H1 (cell line): ENCODE measurements at regions not wholly inside any gene's neighbourhood (a gene's known extent, or its start where the extent isn't known, plus 50 kb on each side); places are given as distances from the start of the nearest gene placed in this dataset.

Experiments
- EP300 ChIP-seq, 2 experiments: IDR thresholded peaks; 1 replicate in 1 of 2; 2 replicates in 1 of 2; pipeline ENCODE4 v1.6.1; 2011 to 2012; ENCODE audit warnings: low read depth in 2 of 2, low read length in 2 of 2, mild to moderate bottlenecking in 2 of 2, borderline replicate concordance in 1 of 2, inconsistent platforms in 1 of 2, moderate library complexity in 1 of 2
- GABPA ChIP-seq: IDR thresholded peaks from 2 replicates; pipeline ENCODE4 v1.6.1; 2011; ENCODE audit warnings: mild to moderate bottlenecking, low read length, moderate library complexity, borderline replicate concordance; ENCODE audit not compliant: insufficient read depth
- JUND ChIP-seq: IDR thresholded peaks from 2 replicates; pipeline ENCODE4 v1.6.1; 2011; ENCODE audit warnings: mild to moderate bottlenecking, improper control_type of control experiment, low read length
- POLR2A ChIP-seq, 2 experiments: IDR thresholded peaks; 1 replicate in 1 of 2; 2 replicates in 1 of 2; pipeline ENCODE4 v1.6.1; 2011; ENCODE audit warnings: low read depth in 2 of 2, low read length in 2 of 2, mild to moderate bottlenecking in 2 of 2; ENCODE audit errors: control extremely low read depth in 1 of 2
- SIN3A ChIP-seq, 2 experiments: IDR thresholded peaks in 1 of 2; conservative IDR thresholded peaks in 1 of 2; 2 replicates each; pipeline ENCODE4 v1.6.1; 2011 to 2012; ENCODE audit warnings: low read length in 2 of 2, improper control_type of control experiment in 1 of 2, low read depth in 1 of 2, mild to moderate bottlenecking in 1 of 2
- YY1 ChIP-seq: IDR thresholded peaks from 2 replicates; pipeline ENCODE4 v1.6.1; 2011; ENCODE audit warnings: low read depth, mild to moderate bottlenecking, low read length
- TF ChIP-seq, protein P1 (sequence below), 3 experiments: IDR thresholded peaks; 1 replicate in 2 of 3; 2 replicates in 1 of 3; pipeline versions ENCODE4 v1.5.1 to v1.6.1; 2011; ENCODE audit warnings: low read length in 3 of 3, mild to moderate bottlenecking in 3 of 3, inconsistent platforms in 2 of 3, low read depth in 1 of 3, moderate library complexity in 1 of 3; ENCODE audit not compliant: insufficient read depth in 1 of 3; ENCODE audit errors: control extremely low read depth in 1 of 3

DNA sequence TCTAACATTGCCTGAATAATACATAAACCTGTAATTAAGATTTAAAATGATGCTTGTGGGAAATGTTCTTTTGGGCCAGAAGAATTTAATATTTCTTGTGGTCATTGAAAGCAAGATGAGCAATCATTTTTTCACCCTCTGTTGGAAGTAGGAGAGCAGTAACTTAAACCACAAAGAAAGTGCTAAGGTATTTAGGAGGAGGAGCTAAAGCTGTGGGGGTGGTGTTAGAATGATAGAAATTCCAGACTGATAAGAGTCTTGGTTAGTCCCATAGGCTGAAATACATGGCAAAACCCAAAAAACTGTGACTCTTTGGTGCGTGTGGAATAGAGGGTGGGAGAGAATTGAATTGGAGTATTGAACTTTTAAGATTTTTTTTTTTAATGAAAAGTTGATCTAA lies 247.0 kb downstream of the YTHDC2 start:
- TF ChIP-seq YY1: no peak
- TF ChIP-seq SIN3A (conservative IDR thresholded peaks at IDR 0.05 in 1 of 2, IDR thresholded peaks at IDR 0.05 in 1 of 2; ENCODE audit: low read depth in 1 of 2, low read length in 2 of 2): no peak
- TF ChIP-seq, protein P1, sequence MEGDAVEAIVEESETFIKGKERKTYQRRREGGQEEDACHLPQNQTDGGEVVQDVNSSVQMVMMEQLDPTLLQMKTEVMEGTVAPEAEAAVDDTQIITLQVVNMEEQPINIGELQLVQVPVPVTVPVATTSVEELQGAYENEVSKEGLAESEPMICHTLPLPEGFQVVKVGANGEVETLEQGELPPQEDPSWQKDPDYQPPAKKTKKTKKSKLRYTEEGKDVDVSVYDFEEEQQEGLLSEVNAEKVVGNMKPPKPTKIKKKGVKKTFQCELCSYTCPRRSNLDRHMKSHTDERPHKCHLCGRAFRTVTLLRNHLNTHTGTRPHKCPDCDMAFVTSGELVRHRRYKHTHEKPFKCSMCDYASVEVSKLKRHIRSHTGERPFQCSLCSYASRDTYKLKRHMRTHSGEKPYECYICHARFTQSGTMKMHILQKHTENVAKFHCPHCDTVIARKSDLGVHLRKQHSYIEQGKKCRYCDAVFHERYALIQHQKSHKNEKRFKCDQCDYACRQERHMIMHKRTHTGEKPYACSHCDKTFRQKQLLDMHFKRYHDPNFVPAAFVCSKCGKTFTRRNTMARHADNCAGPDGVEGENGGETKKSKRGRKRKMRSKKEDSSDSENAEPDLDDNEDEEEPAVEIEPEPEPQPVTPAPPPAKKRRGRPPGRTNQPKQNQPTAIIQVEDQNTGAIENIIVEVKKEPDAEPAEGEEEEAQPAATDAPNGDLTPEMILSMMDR (IDR thresholded peaks at IDR 0.05; ENCODE audit: control extremely low read depth in 1 of 3, insufficient read depth in 1 of 3, low read depth in 1 of 3, low read length in 3 of 3): no peak
- TF ChIP-seq GABPA: no peak
- TF ChIP-seq JUND: no peak
- no peak for TF ChIP-seq POLR2A (IDR thresholded peaks at IDR 0.05; ENCODE audit: control extremely low read depth in 1 of 2, low read depth in 2 of 2, low read length in 2 of 2)
- TF ChIP-seq EP300 (IDR thresholded peaks at IDR 0.05; ENCODE audit: borderline replicate concordance in 1 of 2, low read depth in 2 of 2, low read length in 2 of 2): no peak
